MM.1S (cell line): ENCODE measurements at regions not wholly inside any gene's neighbourhood (a gene's known extent, or its start where the extent isn't known, plus 50 kb on each side); places are given as distances from the start of the nearest gene placed in this dataset.

Experiments used
- EZH2 ChIP-seq: fragments of 300-600 bp; sonication (generic); optimal IDR thresholded peaks from 2 replicates; pipeline ENCODE3; 2017; ENCODE audit warnings: low read depth, mild to moderate bottlenecking, antibody characterized with exemption, low read length, mixed read lengths
- TF ChIP-seq, protein P1 (sequence below): fragments of 300-600 bp; sonication (generic); IDR thresholded peaks from 2 replicates; pipeline ENCODE4 v1.5.1; 2016; ENCODE audit warnings: antibody characterized with exemption, low read length, mixed read lengths

- TF ChIP-seq, protein P1, sequence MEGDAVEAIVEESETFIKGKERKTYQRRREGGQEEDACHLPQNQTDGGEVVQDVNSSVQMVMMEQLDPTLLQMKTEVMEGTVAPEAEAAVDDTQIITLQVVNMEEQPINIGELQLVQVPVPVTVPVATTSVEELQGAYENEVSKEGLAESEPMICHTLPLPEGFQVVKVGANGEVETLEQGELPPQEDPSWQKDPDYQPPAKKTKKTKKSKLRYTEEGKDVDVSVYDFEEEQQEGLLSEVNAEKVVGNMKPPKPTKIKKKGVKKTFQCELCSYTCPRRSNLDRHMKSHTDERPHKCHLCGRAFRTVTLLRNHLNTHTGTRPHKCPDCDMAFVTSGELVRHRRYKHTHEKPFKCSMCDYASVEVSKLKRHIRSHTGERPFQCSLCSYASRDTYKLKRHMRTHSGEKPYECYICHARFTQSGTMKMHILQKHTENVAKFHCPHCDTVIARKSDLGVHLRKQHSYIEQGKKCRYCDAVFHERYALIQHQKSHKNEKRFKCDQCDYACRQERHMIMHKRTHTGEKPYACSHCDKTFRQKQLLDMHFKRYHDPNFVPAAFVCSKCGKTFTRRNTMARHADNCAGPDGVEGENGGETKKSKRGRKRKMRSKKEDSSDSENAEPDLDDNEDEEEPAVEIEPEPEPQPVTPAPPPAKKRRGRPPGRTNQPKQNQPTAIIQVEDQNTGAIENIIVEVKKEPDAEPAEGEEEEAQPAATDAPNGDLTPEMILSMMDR: no peak
- TF ChIP-seq EZH2: no peak
Measured at GRCh38 chr2:187194049-187194448, 254.0 kb downstream of the CALCRL start.
